Dermis blood vessel endothelial cell (primary cell): ENCODE measurements at regions not wholly inside any gene's neighbourhood (a gene's known extent, or its start where the extent isn't known, plus 50 kb on each side); places are given as distances from the start of the nearest gene placed in this dataset.

Source experiments
- DNase-seq: peaks from one replicate; pipeline ENCODE4 v3.0.0; 2010

- no peak for DNase-seq
These were observed 52.9 kb upstream of the APCDD1 start for GRCh38 chr18:10401521-10401920.

GRCh38 chr18:10401930-10402329, 52.5 kb upstream of the APCDD1 start:
- DNase-seq = no peak

GRCh38 chr18:10402871-10403559, 51.4 kb upstream of the APCDD1 start:
- DNase-seq = no peak

GRCh38 chr18:10403708-10404107, 50.7 kb upstream of the APCDD1 start:
- no peak for DNase-seq

GRCh38 chr18:10404168-10404567, 50.3 kb upstream of the APCDD1 start:
- no peak for DNase-seq
